Sigmoid colon (tissue), 6 donors: ENCODE measurements at regions not wholly inside any gene's neighbourhood (a gene's known extent, or its start where the extent isn't known, plus 50 kb on each side); places are given as distances from the start of the nearest gene placed in this dataset.

Source experiments
- DNase-seq: peaks from one replicate; pipeline ENCODE4 v3.0.0-alpha.2; 2019
- H3K27ac ChIP-seq, 4 donors: fragments of 200-600 bp; sonication (generic); one replicate each; pipeline ENCODE4 v1.5.1; 2016 to 2019; ENCODE audit warnings: mild to moderate bottlenecking in 1 of 4
- H3K27me3 ChIP-seq, 3 donors: fragments of 200-600 bp; sonication (generic); one replicate each; pipeline ENCODE4 v1.5.1; 2019; ENCODE audit warnings: mild to moderate bottlenecking in 1 of 3
- H3K36me3 ChIP-seq, 4 donors: fragments of 200-600 bp; sonication (generic); one replicate each; pipeline ENCODE4 v1.5.1; 2016 to 2019
- H3K4me1 ChIP-seq, 4 donors: fragments of 200-600 bp; sonication (generic); one replicate each; pipeline ENCODE4 v1.5.1; 2017 to 2019
- H3K4me3 ChIP-seq, 4 donors: fragments of 200-600 bp; sonication (generic); one replicate each; pipeline ENCODE4 v1.5.1; 2017 to 2019; ENCODE audit warnings: mild to moderate bottlenecking in 2 of 4, moderate library complexity in 1 of 4
- H3K9me3 ChIP-seq, 4 donors: fragments of 200-600 bp in 3 of 4; sonication (generic) in 3 of 4; one replicate each; pipeline versions ENCODE4 v1.5.1 to v1.6.1; 2013 to 2019
- CTCF ChIP-seq, 4 experiments: fragments of 450-650 bp in 3 of 4; fragments of 200-600 bp in 1 of 4; IDR thresholded peaks; one replicate each; pipeline ENCODE4 v1.5.1; 2016 to 2019; ENCODE audit warnings: antibody characterized with exemption in 4 of 4, mild to moderate bottlenecking in 3 of 4, moderate library complexity in 2 of 4
- EP300 ChIP-seq, 4 donors: sonication (generic); formaldehyde crosslinking; IDR thresholded peaks; one replicate each; pipeline ENCODE4 v1.6.1; 2017; ENCODE audit warnings: antibody characterized with exemption in 4 of 4
- POLR2A ChIP-seq, 2 donors: fragments of 450-650 bp; IDR thresholded peaks; one replicate each; pipeline ENCODE4 v1.6.1; 2016; ENCODE audit warnings: antibody characterized with exemption in 2 of 2, mild to moderate bottlenecking in 2 of 2, moderate library complexity in 2 of 2
- POLR2AphosphoS5 ChIP-seq, 4 donors: sonication (generic); formaldehyde crosslinking; IDR thresholded peaks; one replicate each; pipeline ENCODE4 v1.6.1; 2017; ENCODE audit warnings: antibody characterized with exemption in 4 of 4
- WGBS, 2 donors: extraction: QIAGEN DNeasy Blood & Tissue Kit; methylation state at CpG; one replicate each; pipeline ENCODE4 v1.1.7; 2013; 5-methylcytosine and 5-hydroxymethylcytosine counted together
- intact Hi-C: fragments of 100-400 bp; cut with DNase I; formaldehyde crosslinking; loops from one replicate; pipeline ENCODE4 v1.15.1; 2023
- donor health status: healthy with polysubstance abuse.
- donor health status: healthy.

- intact Hi-C loops: no loop called here
- no peaks in the 10 kb centered on the region for H3K27me3 ChIP-seq
- H3K9me3 ChIP-seq: no peaks in the 10 kb centered on the region
- TF ChIP-seq POLR2AphosphoS5 (IDR thresholded peaks at IDR 0.05) (no peak), EP300 (IDR thresholded peaks at IDR 0.05) (no peak), POLR2A (IDR thresholded peaks at IDR 0.05) (no peak), CTCF (IDR thresholded peaks at IDR 0.05) (no peak)
- DNase-seq: no peak
- no peaks in the 10 kb centered on the region for H3K36me3 ChIP-seq
- 56 to 71% methylated on average over 1 of the region's 1 CpG for WGBS, 2 donors
- no peak overlapping the region for H3K27ac ChIP-seq
- H3K4me1 ChIP-seq: no peaks in the 10 kb centered on the region
- H3K4me3 ChIP-seq: no peak overlapping the region
Observed at GRCh38 chr3:81291586-81291985, 469.9 kb downstream of the GBE1 start.

GRCh38 chr3:81289676-81290075 is 471.8 kb downstream of the GBE1 start:
- Histone ChIP-seq H3K36me3 (no peaks in the 10 kb centered on the region), H3K4me1 (no peaks in the 10 kb centered on the region), H3K27ac (no peak overlapping the region), H3K27me3 (no peaks in the 10 kb centered on the region), H3K4me3 (no peak overlapping the region), H3K9me3 (no peaks in the 10 kb centered on the region)
- TF ChIP-seq EP300 (IDR thresholded peaks at IDR 0.05) (no peak), POLR2A (IDR thresholded peaks at IDR 0.05) (no peak), CTCF (IDR thresholded peaks at IDR 0.05) (no peak), POLR2AphosphoS5 (IDR thresholded peaks at IDR 0.05) (no peak)
- intact Hi-C loops: no loop called here
- no peak for DNase-seq
- 82% methylated on average over 3 of the region's 3 CpGs for WGBS, 2 donors

DNA sequence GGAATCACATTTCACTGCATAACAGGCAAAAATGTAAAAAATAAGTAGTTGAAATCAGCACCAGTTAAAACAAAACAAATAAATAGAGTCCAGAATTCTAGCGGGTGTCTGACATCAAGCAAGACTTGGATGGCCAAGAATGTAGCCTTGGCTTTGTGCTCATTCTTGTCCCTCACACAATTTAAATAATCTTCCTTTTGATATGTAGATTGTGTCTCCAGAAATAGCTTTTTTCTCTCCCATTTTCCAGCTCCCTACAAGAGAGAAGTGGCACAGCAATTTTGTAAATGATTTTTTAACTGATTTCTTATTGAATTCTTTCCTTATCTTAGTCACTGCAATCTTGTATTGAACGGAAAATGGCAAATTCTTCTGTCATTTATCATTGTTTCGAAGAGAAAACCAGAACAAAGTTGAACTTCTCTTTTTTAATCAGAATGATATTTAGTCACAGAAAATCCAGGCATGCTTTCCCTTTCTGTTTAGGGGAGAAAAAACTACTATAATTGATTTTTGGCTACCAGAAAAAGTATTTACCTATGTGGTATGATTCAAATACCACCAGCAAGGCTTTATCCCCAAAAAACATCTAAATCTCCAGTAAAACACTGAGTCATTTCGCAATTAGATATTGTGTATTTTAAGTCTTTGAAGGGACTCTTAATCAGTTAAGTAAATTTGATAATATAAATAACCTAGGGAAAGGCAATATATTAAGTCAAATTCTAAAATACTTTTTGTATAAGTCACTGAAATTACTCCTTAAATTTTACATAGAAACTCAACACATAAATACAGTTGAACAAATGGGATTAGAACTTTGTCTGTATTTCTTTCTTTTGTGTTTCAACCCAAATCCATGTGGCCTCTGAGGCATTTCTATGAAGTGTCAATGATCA is 481.7 kb downstream of the GBE1 start:
- no peak for TF ChIP-seq EP300 (IDR thresholded peaks at IDR 0.05)
- no peak for TF ChIP-seq CTCF (IDR thresholded peaks at IDR 0.05)
- TF ChIP-seq POLR2AphosphoS5 (IDR thresholded peaks at IDR 0.05): no peak
- no peak for TF ChIP-seq POLR2A (IDR thresholded peaks at IDR 0.05)
- Histone ChIP-seq H3K4me3 (no peak overlapping the region), H3K4me1 (no peaks in the 10 kb centered on the region), H3K27me3 (no peaks in the 10 kb centered on the region), H3K27ac (no peak overlapping the region), H3K9me3 (no peaks in the 10 kb centered on the region), H3K36me3 (no peaks in the 10 kb centered on the region)
- 79 to 86% methylated on average over 4 of the region's 4 CpGs for WGBS, 2 donors
- no peak for DNase-seq
- intact Hi-C loops: no loop called here

GRCh38 chr3:81277853-81278252 is 483.6 kb downstream of the GBE1 start:
- DNase-seq: no peak
- Histone ChIP-seq H3K27ac (no peak overlapping the region), H3K27me3 (no peaks in the 10 kb centered on the region), H3K4me1 (no peaks in the 10 kb centered on the region), H3K4me3 (no peak overlapping the region), H3K36me3 (no peaks in the 10 kb centered on the region), H3K9me3 (no peaks in the 10 kb centered on the region)
- TF ChIP-seq POLR2A (IDR thresholded peaks at IDR 0.05) (no peak), CTCF (IDR thresholded peaks at IDR 0.05) (no peak), EP300 (IDR thresholded peaks at IDR 0.05) (no peak), POLR2AphosphoS5 (IDR thresholded peaks at IDR 0.05) (no peak)
- intact Hi-C loops: no loop called here

DNA sequence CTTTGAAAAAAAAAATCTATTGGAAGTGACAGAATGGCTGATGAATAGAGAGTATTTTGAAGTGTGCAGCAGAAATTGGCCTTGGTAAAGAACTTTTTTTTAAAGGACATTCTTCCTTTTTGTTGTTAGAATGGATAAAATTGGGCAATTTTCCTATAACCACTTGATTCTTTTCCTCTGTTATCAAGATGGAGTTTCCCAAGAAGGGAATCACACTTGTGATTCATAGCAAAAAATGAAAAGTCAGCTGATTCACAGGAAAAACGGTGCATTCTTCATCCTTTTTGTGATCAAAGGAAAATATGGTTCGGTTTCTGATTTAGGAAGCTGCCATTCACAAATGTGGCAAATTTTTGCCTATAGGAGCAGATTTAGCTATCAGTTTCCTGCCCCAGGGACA is 486.8 kb downstream of the GBE1 start:
- H3K27me3 ChIP-seq: no peaks in the 10 kb centered on the region
- H3K4me1 ChIP-seq: no peaks in the 10 kb centered on the region
- no peaks in the 10 kb centered on the region for H3K9me3 ChIP-seq
- TF ChIP-seq CTCF (IDR thresholded peaks at IDR 0.05): no peak
- no peak for TF ChIP-seq POLR2A (IDR thresholded peaks at IDR 0.05)
- no peak for TF ChIP-seq EP300 (IDR thresholded peaks at IDR 0.05)
- TF ChIP-seq POLR2AphosphoS5 (IDR thresholded peaks at IDR 0.05): no peak
- WGBS, 2 donors: 86 to 88% methylated on average over 2 of the region's 2 CpGs
- no peaks in the 10 kb centered on the region for H3K36me3 ChIP-seq
- intact Hi-C loops: no loop called here
- H3K4me3 ChIP-seq: no peak overlapping the region
- no peak overlapping the region for H3K27ac ChIP-seq
- DNase-seq: no peak
